Keratinocyte (primary cell): ENCODE measurements at regions not wholly inside any gene's neighbourhood (a gene's known extent, or its start where the extent isn't known, plus 50 kb on each side); places are given as distances from the start of the nearest gene placed in this dataset.

Experiments used
- DNase-seq: peaks from one replicate; pipeline ENCODE4 v3.0.0-alpha.2; 2011; ENCODE audit warnings: low read depth, missing footprints, low spot score
- FAIRE-seq: peaks from 2 replicates; lab custom pipeline; 2011; peaks lifted over from hg19 to GRCh38; lab: Jason Lieb, UNC
- H2AFZ ChIP-seq: 2 replicates; pipeline ENCODE4 v1.6.0; 2012; ENCODE audit warnings: low read length, control low read depth, inconsistent platforms; ENCODE audit not compliant: control insufficient read depth
- H3K27ac ChIP-seq: 2 replicates; pipeline ENCODE4 v1.5.1; 2011; ENCODE audit warnings: low read length; ENCODE audit not compliant: control insufficient read depth, insufficient read depth
- H3K27me3 ChIP-seq: 3 replicates; pipeline ENCODE4 v1.6.0; 2011; ENCODE audit warnings: low read length; ENCODE audit not compliant: control insufficient read depth, insufficient read depth; ENCODE audit errors: extremely low read depth
- H3K36me3 ChIP-seq, 2 experiments: 2 replicates in 1 of 2; 3 replicates in 1 of 2; pipeline ENCODE4 v1.5.1; 2011; ENCODE audit warnings: low read length in 2 of 2, mild to moderate bottlenecking in 1 of 2; ENCODE audit not compliant: control insufficient read depth in 2 of 2, insufficient read depth in 2 of 2; ENCODE audit errors: extremely low read depth in 1 of 2
- H3K4me1 ChIP-seq: 3 replicates; pipeline ENCODE4 v1.5.1; 2011; ENCODE audit warnings: low read length; ENCODE audit not compliant: control insufficient read depth, insufficient read depth; ENCODE audit errors: extremely low read depth
- H3K4me2 ChIP-seq: 3 replicates; pipeline ENCODE4 v1.6.0; 2011; ENCODE audit warnings: low read depth, low read length; ENCODE audit not compliant: control insufficient read depth, insufficient read depth; ENCODE audit errors: extremely low read depth
- H3K4me3 ChIP-seq, 3 experiments: fragments of 200-600 bp in 1 of 3; sonication (generic) in 1 of 3; 2 replicates in 2 of 3; 3 replicates in 1 of 3; pipeline ENCODE4 v1.5.1; 2011 to 2016; ENCODE audit warnings: low read length in 3 of 3, mild to moderate bottlenecking in 3 of 3, control low read depth in 2 of 3, inconsistent platforms in 1 of 3, low read depth in 1 of 3, mixed read lengths in 1 of 3, mixed run types in 1 of 3, moderate library complexity in 1 of 3; ENCODE audit not compliant: control insufficient read depth in 2 of 3, insufficient read depth in 2 of 3; ENCODE audit errors: extremely low read depth in 1 of 3
- H3K79me2 ChIP-seq: 2 replicates; pipeline ENCODE4 v1.6.0; 2012; ENCODE audit warnings: low read length; ENCODE audit not compliant: control insufficient read depth, insufficient read depth
- H3K9ac ChIP-seq: 3 replicates; pipeline ENCODE4 v1.6.0; 2011; ENCODE audit warnings: low read length; ENCODE audit not compliant: control insufficient read depth, insufficient read depth; ENCODE audit errors: extremely low read depth
- H3K9me1 ChIP-seq: 3 replicates; pipeline ENCODE4 v1.6.0; 2011; ENCODE audit warnings: low read length; ENCODE audit not compliant: control insufficient read depth, insufficient read depth; ENCODE audit errors: extremely low read depth
- H3K9me3 ChIP-seq: 2 replicates; pipeline ENCODE4 v1.5.1; 2012; ENCODE audit warnings: low read depth, low read length; ENCODE audit not compliant: control insufficient read depth
- H4K20me1 ChIP-seq: 3 replicates; pipeline ENCODE4 v1.6.0; 2011; ENCODE audit warnings: low read length; ENCODE audit not compliant: control insufficient read depth, insufficient read depth; ENCODE audit errors: extremely low read depth
- CTCF ChIP-seq, 3 experiments: IDR thresholded peaks in 1 of 3; conservative IDR thresholded peaks in 1 of 3; optimal IDR thresholded peaks in 1 of 3; 2 replicates in 2 of 3; 3 replicates in 1 of 3; pipeline versions ENCODE3 to v1.5.1; 2011; ENCODE audit warnings: low read length in 3 of 3, mild to moderate bottlenecking in 3 of 3, moderate library complexity in 2 of 3, control low read depth in 1 of 3, inconsistent platforms in 1 of 3; ENCODE audit not compliant: insufficient read depth in 2 of 3; ENCODE audit errors: extremely low read depth in 1 of 3
- EZH2 ChIP-seq: IDR thresholded peaks from one replicate; pipeline ENCODE4 v1.6.1; 2012; ENCODE audit warnings: inconsistent platforms, mild to moderate bottlenecking, low read length, moderate library complexity
- dilution Hi-C: fragments of 300-500 bp; cut with MboI; formaldehyde crosslinking; loops from one replicate; pipeline ENCODE4 v1.7.0; 2020; ENCODE audit warnings: low sequenced_read_pairs; ENCODE audit not compliant: extremely low pct_ligation_motif_present

GRCh38 chr3:16831846-16832245 lies 52.9 kb upstream of the PLCL2 start:
- no peak for TF ChIP-seq EZH2
- TF ChIP-seq CTCF (optimal IDR thresholded peaks at IDR 0.05 in 1 of 3, IDR thresholded peaks at IDR 0.05 in 1 of 3, conservative IDR thresholded peaks at IDR 0.05 in 1 of 3; ENCODE audit: extremely low read depth in 1 of 3, insufficient read depth in 2 of 3, low read length in 3 of 3): no peak
- dilution Hi-C loops: no loop called here
- H3K4me3 ChIP-seq: no peak overlapping the region
- no peak overlapping the region for H3K9ac ChIP-seq
- no peaks in the 10 kb centered on the region for H3K4me1 ChIP-seq
- H3K9me1 ChIP-seq: no peaks in the 10 kb centered on the region
- H3K27me3 ChIP-seq: no peaks in the 10 kb centered on the region
- no peak overlapping the region for H3K4me2 ChIP-seq
- no peaks in the 10 kb centered on the region for H4K20me1 ChIP-seq
- H3K27ac ChIP-seq: no peak overlapping the region
- FAIRE-seq: no peak
- H3K79me2 ChIP-seq: no peaks in the 10 kb centered on the region
- no peak for DNase-seq
- H2AFZ ChIP-seq: no peak overlapping the region
- H3K36me3 ChIP-seq: no peaks in the 10 kb centered on the region
- H3K9me3 ChIP-seq: no peaks in the 10 kb centered on the region

- Histone ChIP-seq H3K79me2 (no peaks in the 10 kb centered on the region), H3K4me3 (no peak overlapping the region), H4K20me1 (no peaks in the 10 kb centered on the region), H3K27me3 (no peaks in the 10 kb centered on the region), H3K9me3 (no peaks in the 10 kb centered on the region), H2AFZ (no peak overlapping the region), H3K9ac (no peak overlapping the region), H3K27ac (no peak overlapping the region), H3K9me1 (no peaks in the 10 kb centered on the region), H3K4me2 (no peak overlapping the region), H3K4me1 (no peaks in the 10 kb centered on the region), H3K36me3 (no peaks in the 10 kb centered on the region)
- no peak for TF ChIP-seq EZH2
- TF ChIP-seq CTCF (optimal IDR thresholded peaks at IDR 0.05 in 1 of 3, IDR thresholded peaks at IDR 0.05 in 1 of 3, conservative IDR thresholded peaks at IDR 0.05 in 1 of 3; ENCODE audit: extremely low read depth in 1 of 3, insufficient read depth in 2 of 3, low read length in 3 of 3): no peak
- dilution Hi-C loops: no loop called here
- FAIRE-seq: no peak
- DNase-seq: no peak
Measured at GRCh38 chr3:16834214-16834613, 50.5 kb upstream of the PLCL2 start.
